ENCODE measurements at regions not wholly inside any gene's neighbourhood (a gene's known extent, or its start where the extent isn't known, plus 50 kb on each side); places are given as distances from the start of the nearest gene placed in this dataset.

DNA sequence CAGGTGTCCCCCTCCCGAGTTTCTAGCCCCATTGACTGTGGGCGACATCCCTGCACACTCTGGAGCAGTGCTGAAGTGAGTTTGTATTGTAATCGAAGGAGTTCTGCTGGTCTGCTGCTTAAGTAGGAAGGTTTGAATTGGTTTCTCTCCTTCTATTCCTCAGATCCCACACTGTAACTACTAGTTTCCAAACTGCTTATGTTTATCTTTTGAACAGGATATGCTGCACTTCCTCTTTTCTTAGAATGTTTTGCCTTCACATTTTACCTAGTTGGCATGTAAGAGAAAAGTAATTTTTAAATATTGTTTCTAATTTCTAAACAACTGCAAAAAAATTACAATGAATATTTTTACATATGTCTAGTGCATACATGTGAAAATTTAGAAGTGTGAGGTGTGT lies 511.8 kb downstream of the KLF12 start:
- H3K27me3 Mint-ChIP-seq: no peaks in the 10 kb centered on the region
- no peaks in the 10 kb centered on the region for H3K9me3 Mint-ChIP-seq (ENCODE audit: low read depth)
- H3K4me3 Mint-ChIP-seq (ENCODE audit: low read depth): no peak overlapping the region
- no peaks in the 10 kb centered on the region for H3K36me3 Mint-ChIP-seq (ENCODE audit: insufficient read depth)
- DNase-seq (ENCODE audit: low spot score, unreplicated experiment): no peak
- no peak overlapping the region for H3K27ac Mint-ChIP-seq
- H3K4me1 Mint-ChIP-seq (ENCODE audit: low read depth): peaks cover 21% of the 10 kb centered on the region
- TF ChIP-seq, protein P1, sequence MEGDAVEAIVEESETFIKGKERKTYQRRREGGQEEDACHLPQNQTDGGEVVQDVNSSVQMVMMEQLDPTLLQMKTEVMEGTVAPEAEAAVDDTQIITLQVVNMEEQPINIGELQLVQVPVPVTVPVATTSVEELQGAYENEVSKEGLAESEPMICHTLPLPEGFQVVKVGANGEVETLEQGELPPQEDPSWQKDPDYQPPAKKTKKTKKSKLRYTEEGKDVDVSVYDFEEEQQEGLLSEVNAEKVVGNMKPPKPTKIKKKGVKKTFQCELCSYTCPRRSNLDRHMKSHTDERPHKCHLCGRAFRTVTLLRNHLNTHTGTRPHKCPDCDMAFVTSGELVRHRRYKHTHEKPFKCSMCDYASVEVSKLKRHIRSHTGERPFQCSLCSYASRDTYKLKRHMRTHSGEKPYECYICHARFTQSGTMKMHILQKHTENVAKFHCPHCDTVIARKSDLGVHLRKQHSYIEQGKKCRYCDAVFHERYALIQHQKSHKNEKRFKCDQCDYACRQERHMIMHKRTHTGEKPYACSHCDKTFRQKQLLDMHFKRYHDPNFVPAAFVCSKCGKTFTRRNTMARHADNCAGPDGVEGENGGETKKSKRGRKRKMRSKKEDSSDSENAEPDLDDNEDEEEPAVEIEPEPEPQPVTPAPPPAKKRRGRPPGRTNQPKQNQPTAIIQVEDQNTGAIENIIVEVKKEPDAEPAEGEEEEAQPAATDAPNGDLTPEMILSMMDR (IDR thresholded peaks at IDR 0.05; ENCODE audit: unreplicated experiment): no peak

DNA sequence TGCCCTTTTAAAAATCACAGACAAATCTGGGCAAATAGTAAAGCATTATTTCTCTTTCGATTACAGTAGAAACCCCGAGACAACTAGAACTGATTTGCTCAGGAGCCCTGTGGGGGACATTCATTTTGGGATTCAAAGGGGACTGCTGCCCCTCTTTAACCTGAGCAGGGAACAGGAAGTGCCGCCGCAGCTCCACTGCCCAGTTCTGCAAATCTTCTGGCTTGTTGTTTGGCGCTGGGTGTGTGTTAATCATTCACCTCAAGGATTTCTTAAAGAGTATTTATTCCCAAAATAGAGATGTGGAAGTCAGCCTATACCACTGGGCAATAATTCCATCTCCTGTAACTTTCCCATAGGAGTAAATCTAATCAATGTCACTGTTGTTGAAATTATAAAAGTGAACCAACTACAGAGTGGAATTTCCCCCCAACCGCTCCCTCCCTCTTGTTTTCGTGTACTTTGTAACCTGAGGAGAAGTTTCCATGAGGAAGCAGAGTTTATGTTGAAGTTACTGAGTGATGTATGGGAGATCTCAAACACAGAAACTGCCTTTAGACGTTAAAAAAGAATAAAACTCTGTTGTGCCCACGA lies 515.8 kb downstream of the KLF12 start:
- H3K27me3 Mint-ChIP-seq: no peaks in the 10 kb centered on the region
- H3K4me3 Mint-ChIP-seq (ENCODE audit: low read depth): peak overlapping the region; percentile 5
- H3K9me3 Mint-ChIP-seq (ENCODE audit: low read depth): no peaks in the 10 kb centered on the region
- TF ChIP-seq, protein P1 (IDR thresholded peaks at IDR 0.05; ENCODE audit: unreplicated experiment): no peak
- no peaks in the 10 kb centered on the region for H3K36me3 Mint-ChIP-seq (ENCODE audit: insufficient read depth)
- no peak for DNase-seq (ENCODE audit: low spot score, unreplicated experiment)
- peak overlapping the region; percentile 86 for H3K27ac Mint-ChIP-seq
- peaks cover 17% of the 10 kb centered on the region for H3K4me1 Mint-ChIP-seq (ENCODE audit: low read depth)

DNA sequence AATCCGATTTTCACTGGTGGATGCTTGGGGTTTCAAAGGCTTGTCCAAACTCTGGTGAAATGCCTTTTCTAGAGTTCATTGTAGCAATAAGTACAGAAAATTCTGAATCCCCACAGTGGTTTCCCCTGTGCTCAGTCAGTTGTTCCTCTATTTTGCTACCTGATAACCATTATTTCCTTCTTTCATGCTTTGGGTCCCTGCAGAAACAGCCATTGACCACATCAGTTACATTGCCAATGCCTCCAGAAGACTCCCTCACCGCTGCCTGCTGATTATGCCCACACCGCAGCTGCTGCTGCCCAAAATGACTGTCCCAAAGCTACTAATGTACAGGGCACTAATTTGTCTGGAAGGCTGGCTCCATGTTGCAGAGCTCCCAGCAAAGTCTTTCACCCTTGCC lies 517.3 kb downstream of the KLF12 start:
- H3K36me3 Mint-ChIP-seq (ENCODE audit: insufficient read depth): no peaks in the 10 kb centered on the region
- no peak for DNase-seq (ENCODE audit: low spot score, unreplicated experiment)
- no peaks in the 10 kb centered on the region for H3K27me3 Mint-ChIP-seq
- no peak overlapping the region for H3K4me3 Mint-ChIP-seq (ENCODE audit: low read depth)
- TF ChIP-seq, protein P1 (IDR thresholded peaks at IDR 0.05; ENCODE audit: unreplicated experiment): no peak
- peaks cover 7% of the 10 kb centered on the region for H3K9me3 Mint-ChIP-seq (ENCODE audit: low read depth)
- H3K27ac Mint-ChIP-seq: no peak overlapping the region
- peaks cover 14% of the 10 kb centered on the region for H3K4me1 Mint-ChIP-seq (ENCODE audit: low read depth)

DNA sequence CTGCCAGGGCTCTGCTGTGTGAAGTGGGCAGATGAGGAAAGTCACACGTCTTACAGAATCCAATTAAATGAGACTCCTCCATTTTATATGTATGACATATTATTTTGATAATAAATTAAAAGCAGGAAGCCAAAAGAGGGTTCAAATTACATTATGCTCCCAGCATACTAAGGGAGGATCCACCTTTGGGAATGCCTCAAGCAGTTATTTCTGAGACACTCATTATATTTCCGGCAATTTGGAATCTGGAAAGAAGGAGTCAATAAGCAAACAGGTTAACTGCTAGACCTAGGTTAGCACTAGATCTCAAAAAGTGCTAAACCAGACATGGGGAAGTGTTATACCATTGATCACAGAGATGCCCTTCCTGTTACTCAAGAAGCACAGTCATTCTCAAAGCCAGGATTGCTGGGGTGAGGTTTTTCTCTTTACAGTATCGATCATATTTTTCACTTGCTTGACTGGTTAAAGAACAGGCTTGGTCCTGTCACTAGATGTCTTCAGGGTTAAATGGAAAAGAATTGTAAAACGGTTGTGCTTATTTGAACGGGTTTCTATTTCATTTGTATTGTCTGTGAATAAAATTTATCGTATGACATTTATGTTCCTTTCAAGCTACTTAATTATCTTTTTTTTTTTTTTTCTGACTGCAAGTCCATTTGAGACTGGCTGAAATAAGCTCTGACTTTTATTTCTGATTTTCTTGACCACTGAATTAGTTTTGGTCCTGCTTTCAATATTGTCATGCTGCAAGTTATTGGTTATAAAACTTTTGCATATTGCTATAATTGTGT lies 523.2 kb downstream of the KLF12 start:
- Mint-ChIP-seq H3K4me1 (ENCODE audit: low read depth) (peaks cover 20% of the 10 kb centered on the region), H3K9me3 (ENCODE audit: low read depth) (peaks cover 7% of the 10 kb centered on the region), H3K36me3 (ENCODE audit: insufficient read depth) (no peaks in the 10 kb centered on the region), H3K27me3 (no peaks in the 10 kb centered on the region), H3K4me3 (ENCODE audit: low read depth) (no peak overlapping the region), H3K27ac (no peak overlapping the region)
- no peak for DNase-seq (ENCODE audit: low spot score, unreplicated experiment)
- TF ChIP-seq, protein P1 (IDR thresholded peaks at IDR 0.05; ENCODE audit: unreplicated experiment): no peak

DNA sequence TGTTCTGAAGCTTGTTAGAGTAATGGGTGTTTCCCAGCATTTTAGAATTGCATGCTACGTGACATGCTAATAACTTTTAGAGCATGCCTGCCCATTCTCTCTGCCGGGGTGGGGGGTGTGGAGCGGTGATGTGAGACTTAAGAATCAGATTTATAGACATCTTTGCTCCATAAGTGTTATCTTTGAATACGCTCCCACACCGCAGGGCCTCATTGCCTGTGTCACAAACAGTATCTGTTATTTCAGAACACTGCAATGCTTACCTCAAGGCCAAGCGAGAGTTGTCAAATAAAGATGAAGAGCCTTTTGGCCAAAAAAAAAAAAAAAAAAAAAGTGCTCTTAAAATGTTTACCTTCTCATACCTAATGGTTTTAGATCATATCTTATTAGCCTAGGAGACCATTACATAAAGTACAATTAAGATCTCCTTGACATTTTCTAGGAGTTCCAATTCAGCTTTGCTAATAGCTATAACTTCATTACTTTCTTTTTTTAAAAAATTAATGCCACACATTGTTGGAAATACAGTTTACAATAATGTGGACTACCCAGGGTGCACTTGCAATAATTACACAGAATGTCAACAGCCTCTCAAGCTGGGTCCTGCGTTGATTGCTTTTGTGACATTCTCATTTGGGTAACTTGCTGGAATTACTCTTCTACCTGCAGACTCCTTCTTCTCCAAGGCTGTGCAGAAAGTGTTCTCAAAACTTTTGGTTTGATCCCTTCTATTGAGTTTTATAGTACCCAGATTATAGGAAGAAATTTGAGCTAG lies 525.3 kb downstream of the KLF12 start:
- TF ChIP-seq, protein P1 (IDR thresholded peaks at IDR 0.05; ENCODE audit: unreplicated experiment): no peak
- H3K4me3 Mint-ChIP-seq (ENCODE audit: low read depth): no peak overlapping the region
- peaks cover 20% of the 10 kb centered on the region for H3K4me1 Mint-ChIP-seq (ENCODE audit: low read depth)
- H3K36me3 Mint-ChIP-seq (ENCODE audit: insufficient read depth): no peaks in the 10 kb centered on the region
- H3K9me3 Mint-ChIP-seq (ENCODE audit: low read depth): peaks cover 7% of the 10 kb centered on the region
- no peak overlapping the region for H3K27ac Mint-ChIP-seq
- H3K27me3 Mint-ChIP-seq: no peaks in the 10 kb centered on the region
- DNase-seq (ENCODE audit: low spot score, unreplicated experiment): no peak

Measured in progenitor cell of endocrine pancreas (in vitro differentiated cells).